ENCODE measurements at regions not wholly inside any gene's neighbourhood (a gene's known extent, or its start where the extent isn't known, plus 50 kb on each side); places are given as distances from the start of the nearest gene placed in this dataset.

DNA sequence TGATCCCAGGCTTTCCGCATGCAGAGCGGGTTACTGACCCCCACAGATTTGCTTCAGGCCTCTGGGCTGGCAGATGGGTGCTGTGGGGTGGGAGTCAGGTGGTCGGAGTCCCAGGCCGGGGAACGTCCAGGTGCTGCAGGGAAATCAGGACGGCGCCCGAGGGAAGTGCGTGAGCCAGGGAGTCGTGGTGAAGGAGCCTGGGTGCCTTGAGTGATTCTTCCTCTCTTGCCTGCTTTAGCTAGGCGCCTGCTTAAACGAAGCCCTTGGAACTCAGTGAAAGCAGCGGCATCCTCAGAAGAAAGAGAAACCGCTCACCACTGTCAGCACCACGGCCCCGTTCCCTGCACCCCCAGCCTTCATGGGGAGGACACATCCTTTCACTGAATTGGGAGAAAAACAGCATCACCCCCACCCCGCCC lies 455.6 kb downstream of the BRD1 start:
- TF ChIP-seq, protein P1, sequence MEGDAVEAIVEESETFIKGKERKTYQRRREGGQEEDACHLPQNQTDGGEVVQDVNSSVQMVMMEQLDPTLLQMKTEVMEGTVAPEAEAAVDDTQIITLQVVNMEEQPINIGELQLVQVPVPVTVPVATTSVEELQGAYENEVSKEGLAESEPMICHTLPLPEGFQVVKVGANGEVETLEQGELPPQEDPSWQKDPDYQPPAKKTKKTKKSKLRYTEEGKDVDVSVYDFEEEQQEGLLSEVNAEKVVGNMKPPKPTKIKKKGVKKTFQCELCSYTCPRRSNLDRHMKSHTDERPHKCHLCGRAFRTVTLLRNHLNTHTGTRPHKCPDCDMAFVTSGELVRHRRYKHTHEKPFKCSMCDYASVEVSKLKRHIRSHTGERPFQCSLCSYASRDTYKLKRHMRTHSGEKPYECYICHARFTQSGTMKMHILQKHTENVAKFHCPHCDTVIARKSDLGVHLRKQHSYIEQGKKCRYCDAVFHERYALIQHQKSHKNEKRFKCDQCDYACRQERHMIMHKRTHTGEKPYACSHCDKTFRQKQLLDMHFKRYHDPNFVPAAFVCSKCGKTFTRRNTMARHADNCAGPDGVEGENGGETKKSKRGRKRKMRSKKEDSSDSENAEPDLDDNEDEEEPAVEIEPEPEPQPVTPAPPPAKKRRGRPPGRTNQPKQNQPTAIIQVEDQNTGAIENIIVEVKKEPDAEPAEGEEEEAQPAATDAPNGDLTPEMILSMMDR (IDR thresholded peaks at IDR 0.05 in 2 of 3, conservative IDR thresholded peaks at IDR 0.05 in 1 of 3; ENCODE audit: borderline replicate concordance in 1 of 3, insufficient read depth in 1 of 3, low read depth in 2 of 3, low read length in 2 of 3) = no peak
- TF ChIP-seq YY1 (IDR thresholded peaks at IDR 0.05; ENCODE audit: extremely low read depth, insufficient replicate concordance, low read depth, low read length) (no peak), POLR2A (IDR thresholded peaks at IDR 0.05; ENCODE audit: borderline replicate concordance, extremely low read depth, insufficient read depth, insufficient read length) (no peak), EZH2phosphoT487 (IDR thresholded peaks at IDR 0.05; ENCODE audit: borderline replicate concordance) (no peak), POLR2AphosphoS5 (IDR thresholded peaks at IDR 0.05; ENCODE audit: low read depth, low read length) (no peak), JUND (IDR thresholded peaks at IDR 0.05) (no peak), EGR1 (IDR thresholded peaks at IDR 0.05; ENCODE audit: low read depth) (no peak), EZH2 (IDR thresholded peaks at IDR 0.05) (no peak), FOSL1 (IDR thresholded peaks at IDR 0.05; ENCODE audit: low read depth) (no peak), RAD21 (IDR thresholded peaks at IDR 0.05; ENCODE audit: low read depth) (no peak)
- TF ChIP-seq, protein P2, sequence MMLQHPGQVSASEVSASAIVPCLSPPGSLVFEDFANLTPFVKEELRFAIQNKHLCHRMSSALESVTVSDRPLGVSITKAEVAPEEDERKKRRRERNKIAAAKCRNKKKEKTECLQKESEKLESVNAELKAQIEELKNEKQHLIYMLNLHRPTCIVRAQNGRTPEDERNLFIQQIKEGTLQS (IDR thresholded peaks at IDR 0.05) = no peak
- TF ChIP-seq, protein P3, sequence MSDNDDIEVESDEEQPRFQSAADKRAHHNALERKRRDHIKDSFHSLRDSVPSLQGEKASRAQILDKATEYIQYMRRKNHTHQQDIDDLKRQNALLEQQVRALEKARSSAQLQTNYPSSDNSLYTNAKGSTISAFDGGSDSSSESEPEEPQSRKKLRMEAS (IDR thresholded peaks at IDR 0.05) = no peak
- TF ChIP-seq, protein P4, sequence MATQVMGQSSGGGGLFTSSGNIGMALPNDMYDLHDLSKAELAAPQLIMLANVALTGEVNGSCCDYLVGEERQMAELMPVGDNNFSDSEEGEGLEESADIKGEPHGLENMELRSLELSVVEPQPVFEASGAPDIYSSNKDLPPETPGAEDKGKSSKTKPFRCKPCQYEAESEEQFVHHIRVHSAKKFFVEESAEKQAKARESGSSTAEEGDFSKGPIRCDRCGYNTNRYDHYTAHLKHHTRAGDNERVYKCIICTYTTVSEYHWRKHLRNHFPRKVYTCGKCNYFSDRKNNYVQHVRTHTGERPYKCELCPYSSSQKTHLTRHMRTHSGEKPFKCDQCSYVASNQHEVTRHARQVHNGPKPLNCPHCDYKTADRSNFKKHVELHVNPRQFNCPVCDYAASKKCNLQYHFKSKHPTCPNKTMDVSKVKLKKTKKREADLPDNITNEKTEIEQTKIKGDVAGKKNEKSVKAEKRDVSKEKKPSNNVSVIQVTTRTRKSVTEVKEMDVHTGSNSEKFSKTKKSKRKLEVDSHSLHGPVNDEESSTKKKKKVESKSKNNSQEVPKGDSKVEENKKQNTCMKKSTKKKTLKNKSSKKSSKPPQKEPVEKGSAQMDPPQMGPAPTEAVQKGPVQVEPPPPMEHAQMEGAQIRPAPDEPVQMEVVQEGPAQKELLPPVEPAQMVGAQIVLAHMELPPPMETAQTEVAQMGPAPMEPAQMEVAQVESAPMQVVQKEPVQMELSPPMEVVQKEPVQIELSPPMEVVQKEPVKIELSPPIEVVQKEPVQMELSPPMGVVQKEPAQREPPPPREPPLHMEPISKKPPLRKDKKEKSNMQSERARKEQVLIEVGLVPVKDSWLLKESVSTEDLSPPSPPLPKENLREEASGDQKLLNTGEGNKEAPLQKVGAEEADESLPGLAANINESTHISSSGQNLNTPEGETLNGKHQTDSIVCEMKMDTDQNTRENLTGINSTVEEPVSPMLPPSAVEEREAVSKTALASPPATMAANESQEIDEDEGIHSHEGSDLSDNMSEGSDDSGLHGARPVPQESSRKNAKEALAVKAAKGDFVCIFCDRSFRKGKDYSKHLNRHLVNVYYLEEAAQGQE (IDR thresholded peaks at IDR 0.05; ENCODE audit: low read depth) = no peak
